ENCODE measurements at regions not wholly inside any gene's neighbourhood (a gene's known extent, or its start where the extent isn't known, plus 50 kb on each side); places are given as distances from the start of the nearest gene placed in this dataset.

DNA sequence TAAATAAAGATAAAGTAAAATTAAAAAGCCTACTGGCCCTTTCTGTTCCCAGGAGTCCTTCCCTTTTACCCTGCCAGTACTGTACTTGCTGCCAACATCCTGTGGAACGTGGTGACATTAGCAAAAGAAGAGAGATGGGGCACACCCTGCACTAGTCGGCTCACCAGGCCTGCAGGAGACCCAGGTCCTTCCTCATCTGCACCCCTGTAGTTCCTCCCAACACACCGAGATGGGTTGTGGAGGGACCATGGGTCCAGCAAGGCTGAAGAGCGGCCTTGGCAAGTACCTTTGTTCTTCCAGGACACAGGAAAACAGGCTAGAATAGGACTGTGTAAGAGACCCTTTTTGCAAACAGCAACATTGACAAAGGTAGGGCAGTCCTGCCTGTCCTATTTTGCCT is 98.7 kb upstream of the TMPRSS2 start:
- TF ChIP-seq EZH2 (IDR thresholded peaks at IDR 0.05; ENCODE audit: low read length, missing control alignments): no peak
- TF ChIP-seq, protein P1, sequence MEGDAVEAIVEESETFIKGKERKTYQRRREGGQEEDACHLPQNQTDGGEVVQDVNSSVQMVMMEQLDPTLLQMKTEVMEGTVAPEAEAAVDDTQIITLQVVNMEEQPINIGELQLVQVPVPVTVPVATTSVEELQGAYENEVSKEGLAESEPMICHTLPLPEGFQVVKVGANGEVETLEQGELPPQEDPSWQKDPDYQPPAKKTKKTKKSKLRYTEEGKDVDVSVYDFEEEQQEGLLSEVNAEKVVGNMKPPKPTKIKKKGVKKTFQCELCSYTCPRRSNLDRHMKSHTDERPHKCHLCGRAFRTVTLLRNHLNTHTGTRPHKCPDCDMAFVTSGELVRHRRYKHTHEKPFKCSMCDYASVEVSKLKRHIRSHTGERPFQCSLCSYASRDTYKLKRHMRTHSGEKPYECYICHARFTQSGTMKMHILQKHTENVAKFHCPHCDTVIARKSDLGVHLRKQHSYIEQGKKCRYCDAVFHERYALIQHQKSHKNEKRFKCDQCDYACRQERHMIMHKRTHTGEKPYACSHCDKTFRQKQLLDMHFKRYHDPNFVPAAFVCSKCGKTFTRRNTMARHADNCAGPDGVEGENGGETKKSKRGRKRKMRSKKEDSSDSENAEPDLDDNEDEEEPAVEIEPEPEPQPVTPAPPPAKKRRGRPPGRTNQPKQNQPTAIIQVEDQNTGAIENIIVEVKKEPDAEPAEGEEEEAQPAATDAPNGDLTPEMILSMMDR (conservative IDR thresholded peaks at IDR 0.05 in 1 of 2, IDR thresholded peaks at IDR 0.05 in 1 of 2; ENCODE audit: low read depth in 1 of 2, low read length in 2 of 2): no peak

All from fibroblast of lung (primary cell).